Neural progenitor cell (in vitro differentiated cells): ENCODE measurements at regions not wholly inside any gene's neighbourhood (a gene's known extent, or its start where the extent isn't known, plus 50 kb on each side); places are given as distances from the start of the nearest gene placed in this dataset.

Experiments
- DNase-seq: peaks from one replicate; pipeline ENCODE4 v3.0.0-alpha.2; 2016; ENCODE audit warnings: low spot score
- H2AFZ ChIP-seq: fragments of 200-600 bp; sonication (generic); replicated peaks from 2 replicates; pipeline ENCODE4 v1.6.1; 2016; ENCODE audit warnings: antibody characterized with exemption
- H3F3A ChIP-seq: fragments of 200-600 bp; sonication (generic); 2 replicates; pipeline ENCODE4 v1.6.1; 2016; ENCODE audit warnings: antibody characterized with exemption, low read depth
- H3K27ac ChIP-seq: fragments of 200-600 bp; sonication (generic); 2 replicates; pipeline ENCODE4 v1.5.1; 2016; ENCODE audit warnings: mild to moderate bottlenecking
- H3K27me3 ChIP-seq: fragments of 200-600 bp; sonication (generic); 2 replicates; pipeline ENCODE4 v1.6.1; 2016; ENCODE audit warnings: mild to moderate bottlenecking, moderate library complexity
- H3K36me3 ChIP-seq: fragments of 200-600 bp; sonication (generic); 2 replicates; pipeline ENCODE4 v1.5.1; 2016
- H3K4me1 ChIP-seq: fragments of 200-600 bp; sonication (generic); 2 replicates; pipeline ENCODE4 v1.6.1; 2016; ENCODE audit warnings: mixed run types
- H3K4me2 ChIP-seq: fragments of 200-600 bp; sonication (generic); 2 replicates; pipeline ENCODE4 v1.6.1; 2016
- H3K4me3 ChIP-seq: fragments of 200-600 bp; sonication (generic); 2 replicates; pipeline ENCODE4 v1.5.1; 2016
- H3K79me2 ChIP-seq: fragments of 200-600 bp; sonication (generic); 2 replicates; pipeline ENCODE4 v1.6.1; 2016; ENCODE audit warnings: low read depth
- H3K9ac ChIP-seq: fragments of 200-600 bp; sonication (generic); 2 replicates; pipeline ENCODE4 v1.6.1; 2016
- H3K9me3 ChIP-seq: fragments of 200-600 bp; sonication (generic); 2 replicates; pipeline ENCODE4 v1.5.1; 2016; ENCODE audit warnings: low read depth
- H4K20me1 ChIP-seq: fragments of 200-600 bp; sonication (generic); 2 replicates; pipeline ENCODE4 v1.6.1; 2016; ENCODE audit warnings: low read depth
- H3K27ac Mint-ChIP-seq: 3 replicates; pipeline ENCODE4 v1.8.0; 2021; ENCODE audit warnings: mixed read lengths
- H3K27me3 Mint-ChIP-seq: 2 replicates; pipeline ENCODE4 v1.8.0; 2022; ENCODE audit warnings: low read depth, mild to moderate bottlenecking, inconsistent platforms, moderate library complexity, mixed read lengths; ENCODE audit not compliant: insufficient read depth
- H3K36me3 Mint-ChIP-seq: 3 replicates; pipeline ENCODE4 v1.8.0; 2021; ENCODE audit warnings: mixed read lengths
- H3K4me1 Mint-ChIP-seq: 3 replicates; pipeline ENCODE4 v1.8.0; 2021; ENCODE audit warnings: mixed read lengths
- H3K4me3 Mint-ChIP-seq: 3 replicates; pipeline ENCODE4 v1.8.0; 2021; ENCODE audit warnings: mild to moderate bottlenecking, moderate library complexity, mixed read lengths
- H3K9me3 Mint-ChIP-seq: 3 replicates; pipeline ENCODE4 v1.8.0; 2020; ENCODE audit warnings: mixed read lengths
- CTCF ChIP-seq: fragments of 200-600 bp; sonication (generic); IDR thresholded peaks from 2 replicates; pipeline ENCODE4 v1.5.1; 2017; ENCODE audit warnings: antibody characterized with exemption, mild to moderate bottlenecking
- EZH2 ChIP-seq: fragments of 200-600 bp; sonication (generic); IDR thresholded peaks from 2 replicates; pipeline ENCODE4 v1.6.1; 2017; ENCODE audit warnings: antibody characterized with exemption, mild to moderate bottlenecking, moderate library complexity
- EZH2phosphoT487 ChIP-seq: fragments of 200-600 bp; sonication (generic); IDR thresholded peaks from 2 replicates; pipeline ENCODE4 v1.6.1; 2017; ENCODE audit warnings: antibody characterized with exemption

- Histone ChIP-seq H3K4me3 (no peak overlapping the region), H3K27ac (no peak overlapping the region), H3K36me3 (no peaks in the 10 kb centered on the region), H3K4me1 (no peaks in the 10 kb centered on the region), H3K4me2 (no peak overlapping the region), H2AFZ (no peak overlapping the region), H3K9me3 (no peaks in the 10 kb centered on the region), H3K79me2 (no peaks in the 10 kb centered on the region), H4K20me1 (no peaks in the 10 kb centered on the region), H3K27me3 (no peaks in the 10 kb centered on the region), H3F3A (no peaks in the 10 kb centered on the region), H3K9ac (no peak overlapping the region)
- DNase-seq, result no peak
- Mint-ChIP-seq H3K4me3 (no peak overlapping the region), H3K27ac (no peak overlapping the region), H3K36me3 (no peaks in the 10 kb centered on the region), H3K9me3 (no peaks in the 10 kb centered on the region), H3K4me1 (no peaks in the 10 kb centered on the region), H3K27me3 (no peaks in the 10 kb centered on the region)
- TF ChIP-seq CTCF, result no peak
- TF ChIP-seq EZH2phosphoT487, result no peak
- no peak for TF ChIP-seq EZH2
These were observed 646.5 kb downstream of the SATB2 start for GRCh38 chr2:198811198-198811597.

GRCh38 chr2:198809976-198810375, 647.8 kb downstream of the SATB2 start:
- TF ChIP-seq CTCF (no peak), EZH2 (no peak), EZH2phosphoT487 (no peak)
- Histone ChIP-seq H3K4me2 (no peak overlapping the region), H3K36me3 (no peaks in the 10 kb centered on the region), H3K9me3 (no peaks in the 10 kb centered on the region), H3K4me1 (no peaks in the 10 kb centered on the region), H2AFZ (no peak overlapping the region), H3K27me3 (no peaks in the 10 kb centered on the region), H3K79me2 (no peaks in the 10 kb centered on the region), H3K9ac (no peak overlapping the region), H4K20me1 (no peaks in the 10 kb centered on the region), H3K27ac (no peak overlapping the region), H3F3A (no peaks in the 10 kb centered on the region), H3K4me3 (no peak overlapping the region)
- no peak overlapping the region for H3K4me3 Mint-ChIP-seq
- no peaks in the 10 kb centered on the region for H3K36me3 Mint-ChIP-seq
- H3K27ac Mint-ChIP-seq, result no peak overlapping the region
- DNase-seq, result no peak
- H3K4me1 Mint-ChIP-seq, result no peaks in the 10 kb centered on the region
- H3K9me3 Mint-ChIP-seq, result no peaks in the 10 kb centered on the region
- no peaks in the 10 kb centered on the region for H3K27me3 Mint-ChIP-seq

GRCh38 chr2:198807131-198807530, 650.6 kb downstream of the SATB2 start:
- no peaks in the 10 kb centered on the region for H3K79me2 ChIP-seq
- H3K4me3 ChIP-seq, result no peak overlapping the region
- no peak overlapping the region for H3K4me3 Mint-ChIP-seq
- no peak overlapping the region for H3K4me2 ChIP-seq
- H4K20me1 ChIP-seq, result no peaks in the 10 kb centered on the region
- no peaks in the 10 kb centered on the region for H3K4me1 ChIP-seq
- H3K27me3 ChIP-seq, result no peaks in the 10 kb centered on the region
- no peaks in the 10 kb centered on the region for H3K9me3 Mint-ChIP-seq
- H3K27ac ChIP-seq, result no peak overlapping the region
- no peak for DNase-seq
- H3K27me3 Mint-ChIP-seq, result no peaks in the 10 kb centered on the region
- no peaks in the 10 kb centered on the region for H3K4me1 Mint-ChIP-seq
- H3K36me3 ChIP-seq, result no peaks in the 10 kb centered on the region
- TF ChIP-seq CTCF (no peak), EZH2 (no peak), EZH2phosphoT487 (no peak)
- H3K9me3 ChIP-seq, result no peaks in the 10 kb centered on the region
- no peak overlapping the region for H3K9ac ChIP-seq
- no peaks in the 10 kb centered on the region for H3F3A ChIP-seq
- no peak overlapping the region for H2AFZ ChIP-seq
- H3K27ac Mint-ChIP-seq, result no peak overlapping the region
- no peaks in the 10 kb centered on the region for H3K36me3 Mint-ChIP-seq

GRCh38 chr2:198795419-198795818, 662.3 kb downstream of the SATB2 start:
- Histone ChIP-seq H3K36me3 (no peaks in the 10 kb centered on the region), H4K20me1 (no peaks in the 10 kb centered on the region), H3K4me3 (no peak overlapping the region), H3K27me3 (no peaks in the 10 kb centered on the region), H3K9me3 (no peaks in the 10 kb centered on the region), H3K4me1 (no peaks in the 10 kb centered on the region), H2AFZ (no peak overlapping the region), H3F3A (no peaks in the 10 kb centered on the region), H3K79me2 (no peaks in the 10 kb centered on the region), H3K9ac (no peak overlapping the region), H3K27ac (no peak overlapping the region), H3K4me2 (no peak overlapping the region)
- H3K4me3 Mint-ChIP-seq, result no peak overlapping the region
- DNase-seq, result no peak
- no peaks in the 10 kb centered on the region for H3K27me3 Mint-ChIP-seq
- no peaks in the 10 kb centered on the region for H3K9me3 Mint-ChIP-seq
- H3K27ac Mint-ChIP-seq, result no peak overlapping the region
- no peaks in the 10 kb centered on the region for H3K36me3 Mint-ChIP-seq
- TF ChIP-seq EZH2, result no peak
- no peak for TF ChIP-seq EZH2phosphoT487
- no peak for TF ChIP-seq CTCF
- H3K4me1 Mint-ChIP-seq, result no peaks in the 10 kb centered on the region
